Ovary (tissue), 3 donors: ENCODE measurements at regions not wholly inside any gene's neighbourhood (a gene's known extent, or its start where the extent isn't known, plus 50 kb on each side); places are given as distances from the start of the nearest gene placed in this dataset.

ENCODE experiments used
- CTCF ChIP-seq, 3 donors: fragments of 450-650 bp in 2 of 3; fragments of 200-600 bp in 1 of 3; IDR thresholded peaks; one replicate each; pipeline versions ENCODE4 v1.5.1 to v1.8.0; 2016 to 2022; ENCODE audit warnings: antibody characterized with exemption in 3 of 3, mild to moderate bottlenecking in 1 of 3
- EP300 ChIP-seq: sonication (generic); formaldehyde crosslinking; IDR thresholded peaks from one replicate; pipeline ENCODE4 v1.6.1; 2017; ENCODE audit warnings: antibody characterized with exemption
- POLR2A ChIP-seq: fragments of 450-650 bp; IDR thresholded peaks from one replicate; pipeline ENCODE4 v1.6.1; 2017; ENCODE audit warnings: antibody characterized with exemption, mild to moderate bottlenecking, moderate library complexity
- donor health status: DM: no; HTN: no; CAD: no.

- TF ChIP-seq CTCF (IDR thresholded peaks at IDR 0.05) (no peak), EP300 (no peak), POLR2A (no peak)
These were observed 324.7 kb downstream of the ETS1 start for GRCh38 chr11:128262463-128263345.
